ENCODE measurements at regions not wholly inside any gene's neighbourhood (a gene's known extent, or its start where the extent isn't known, plus 50 kb on each side); places are given as distances from the start of the nearest gene placed in this dataset.

DNA sequence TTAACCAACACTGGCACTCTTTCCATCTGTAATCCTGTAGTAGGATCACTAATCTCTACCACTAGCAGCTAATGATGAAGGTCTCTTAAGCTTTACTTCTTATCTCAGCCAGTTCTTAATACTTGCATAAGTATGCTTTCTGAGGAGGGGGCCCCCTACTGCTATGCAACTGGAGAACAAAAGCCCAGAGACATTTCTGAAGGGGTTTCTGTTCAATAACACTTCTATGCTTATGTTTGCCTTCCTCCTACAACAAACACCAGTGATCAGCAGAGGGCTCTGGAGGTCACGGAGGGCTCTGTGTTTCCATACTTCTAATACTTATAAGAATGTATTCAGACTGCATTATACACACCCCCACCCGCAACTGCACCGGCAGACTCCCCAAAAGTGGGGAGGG, 215.8 kb downstream of the BARHL2 start:
- in situ Hi-C loops (cut with HindIII; ENCODE audit: low sequenced_read_pairs), result no loop called here
- TF ChIP-seq, protein P1, sequence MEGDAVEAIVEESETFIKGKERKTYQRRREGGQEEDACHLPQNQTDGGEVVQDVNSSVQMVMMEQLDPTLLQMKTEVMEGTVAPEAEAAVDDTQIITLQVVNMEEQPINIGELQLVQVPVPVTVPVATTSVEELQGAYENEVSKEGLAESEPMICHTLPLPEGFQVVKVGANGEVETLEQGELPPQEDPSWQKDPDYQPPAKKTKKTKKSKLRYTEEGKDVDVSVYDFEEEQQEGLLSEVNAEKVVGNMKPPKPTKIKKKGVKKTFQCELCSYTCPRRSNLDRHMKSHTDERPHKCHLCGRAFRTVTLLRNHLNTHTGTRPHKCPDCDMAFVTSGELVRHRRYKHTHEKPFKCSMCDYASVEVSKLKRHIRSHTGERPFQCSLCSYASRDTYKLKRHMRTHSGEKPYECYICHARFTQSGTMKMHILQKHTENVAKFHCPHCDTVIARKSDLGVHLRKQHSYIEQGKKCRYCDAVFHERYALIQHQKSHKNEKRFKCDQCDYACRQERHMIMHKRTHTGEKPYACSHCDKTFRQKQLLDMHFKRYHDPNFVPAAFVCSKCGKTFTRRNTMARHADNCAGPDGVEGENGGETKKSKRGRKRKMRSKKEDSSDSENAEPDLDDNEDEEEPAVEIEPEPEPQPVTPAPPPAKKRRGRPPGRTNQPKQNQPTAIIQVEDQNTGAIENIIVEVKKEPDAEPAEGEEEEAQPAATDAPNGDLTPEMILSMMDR (IDR thresholded peaks at IDR 0.05; ENCODE audit: low read depth, low read length, missing control alignments), result no peak

GRCh38 chr1:90494748-90495282, 222.3 kb downstream of the BARHL2 start:
- TF ChIP-seq, protein P1 (IDR thresholded peaks at IDR 0.05; ENCODE audit: low read depth, low read length, missing control alignments), result no peak
- in situ Hi-C loops (cut with HindIII; ENCODE audit: low sequenced_read_pairs), result no loop called here
- DNase-seq (ENCODE audit: low read depth), result no peak
- no peak overlapping the region for H3K4me3 ChIP-seq (ENCODE audit: low read depth, low read length)

More for the DNA sequence above, 215.8 kb downstream of the BARHL2 start:
- H3K4me3 ChIP-seq (ENCODE audit: low read depth, low read length), result no peak overlapping the region
- DNase-seq (ENCODE audit: low read depth), result no peak

GRCh38 chr1:90488451-90488850, 228.7 kb downstream of the BARHL2 start:
- DNase-seq (ENCODE audit: low read depth), result peak; percentile 70
- H3K4me3 ChIP-seq (ENCODE audit: low read depth, low read length), result no peak overlapping the region
- TF ChIP-seq, protein P1 (IDR thresholded peaks at IDR 0.05; ENCODE audit: low read depth, low read length, missing control alignments), result no peak
- in situ Hi-C loops (cut with HindIII; ENCODE audit: low sequenced_read_pairs), result no loop called here

GRCh38 chr1:90486996-90487395, 230.1 kb downstream of the BARHL2 start:
- TF ChIP-seq, protein P1 (IDR thresholded peaks at IDR 0.05; ENCODE audit: low read depth, low read length, missing control alignments), result no peak
- H3K4me3 ChIP-seq (ENCODE audit: low read depth, low read length), result no peak overlapping the region
- DNase-seq (ENCODE audit: low read depth), result no peak
- in situ Hi-C loops (cut with HindIII; ENCODE audit: low sequenced_read_pairs), result no loop called here

GRCh38 chr1:90486134-90486824, 230.8 kb downstream of the BARHL2 start:
- DNase-seq (ENCODE audit: low read depth), result no peak
- in situ Hi-C loops (cut with HindIII; ENCODE audit: low sequenced_read_pairs), result no loop called here
- TF ChIP-seq, protein P1 (IDR thresholded peaks at IDR 0.05; ENCODE audit: low read depth, low read length, missing control alignments), result no peak
- no peak overlapping the region for H3K4me3 ChIP-seq (ENCODE audit: low read depth, low read length)

- TF ChIP-seq, protein P1 (IDR thresholded peaks at IDR 0.05; ENCODE audit: low read depth, low read length, missing control alignments), result no peak
- in situ Hi-C loops (cut with HindIII; ENCODE audit: low sequenced_read_pairs), result no loop called here
- DNase-seq (ENCODE audit: low read depth), result no peak
- no peak overlapping the region for H3K4me3 ChIP-seq (ENCODE audit: low read depth, low read length)
These were observed 236.7 kb downstream of the BARHL2 start for GRCh38 chr1:90480271-90480835.

Measured in astrocyte of the cerebellum (primary cell).